Subcutaneous abdominal adipose tissue (tissue), 5 donors: ENCODE measurements at regions not wholly inside any gene's neighbourhood (a gene's known extent, or its start where the extent isn't known, plus 50 kb on each side); places are given as distances from the start of the nearest gene placed in this dataset.

ENCODE experiments used
- H3K27ac ChIP-seq: one replicate; pipeline ENCODE4 v1.7.0; 2013; ENCODE audit warnings: low read depth, mild to moderate bottlenecking, inconsistent platforms, low read length, moderate library complexity
- H3K27me3 ChIP-seq, 5 donors: one replicate each; pipeline ENCODE4 v1.7.0; 2013; ENCODE audit warnings: low read length in 5 of 5, inconsistent platforms in 1 of 5; ENCODE audit not compliant: control insufficient read depth in 5 of 5, insufficient read depth in 4 of 5
- H3K36me3 ChIP-seq, 5 donors: one replicate each; pipeline ENCODE4 v1.7.0; 2013; ENCODE audit warnings: low read length in 5 of 5; ENCODE audit not compliant: control insufficient read depth in 5 of 5, insufficient read depth in 5 of 5
- H3K4me1 ChIP-seq, 5 donors: one replicate each; pipeline ENCODE4 v1.7.0; 2013; ENCODE audit warnings: low read length in 5 of 5, mild to moderate bottlenecking in 3 of 5, moderate library complexity in 1 of 5; ENCODE audit not compliant: control insufficient read depth in 5 of 5, insufficient read depth in 5 of 5
- H3K4me3 ChIP-seq, 5 donors: one replicate each; pipeline ENCODE4 v1.7.0; 2013; ENCODE audit warnings: low read length in 5 of 5, low read depth in 1 of 5
- H3K9ac ChIP-seq, 5 donors: one replicate each; pipeline ENCODE4 v1.7.0; 2013; ENCODE audit warnings: low read length in 5 of 5, mild to moderate bottlenecking in 4 of 5, moderate library complexity in 3 of 5
- H3K9me3 ChIP-seq, 5 donors: one replicate each; pipeline ENCODE4 v1.7.0; 2013; ENCODE audit warnings: low read length in 5 of 5; ENCODE audit not compliant: control insufficient read depth in 5 of 5
- donor health status: healthy.
- donor health status: healthy.
- donor health status: healthy.
- donor health status: healthy.
- donor health status: healthy.

DNA sequence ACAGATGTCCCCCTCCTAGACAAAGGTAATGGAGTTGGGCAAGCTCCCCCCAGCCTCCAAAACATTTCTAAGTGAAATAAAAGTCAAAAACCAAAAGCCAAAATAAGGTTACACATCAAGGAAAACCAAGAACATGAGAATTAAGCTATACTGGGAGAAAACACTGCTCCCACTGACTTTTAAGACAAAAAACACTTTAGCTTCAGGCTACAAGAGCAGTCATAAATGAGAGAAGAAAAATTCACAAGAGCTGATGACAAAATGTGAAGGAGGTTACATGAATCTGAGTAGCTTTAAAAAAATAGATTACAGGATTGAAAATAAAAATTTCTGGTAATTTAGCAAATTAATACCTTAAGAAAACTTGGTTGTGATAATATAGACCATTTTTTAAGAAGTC is 1370.3 kb upstream of the CDH9 start:
- Histone ChIP-seq H3K4me1 (no peaks in the 10 kb centered on the region), H3K4me3 (no peak overlapping the region), H3K27me3 (no peaks in the 10 kb centered on the region), H3K27ac (no peak overlapping the region), H3K36me3 (no peaks in the 10 kb centered on the region), H3K9ac (no peak overlapping the region), H3K9me3 (peaks cover 0 to 4% (median 2%) of the 10 kb centered on the region in 5 donors)

- Histone ChIP-seq H3K36me3 (no peaks in the 10 kb centered on the region), H3K27me3 (no peaks in the 10 kb centered on the region), H3K4me3 (no peak overlapping the region), H3K4me1 (no peaks in the 10 kb centered on the region), H3K9me3 (peaks cover 0 to 4% (median 2%) of the 10 kb centered on the region in 5 donors), H3K27ac (no peak overlapping the region), H3K9ac (no peak overlapping the region)
Measured at GRCh38 chr5:28408186-28408585, 1369.8 kb upstream of the CDH9 start.

- Histone ChIP-seq H3K9ac (no peak overlapping the region), H3K4me3 (no peak overlapping the region)
Measured at GRCh38 chr5:28404363-28405071, 1366.1 kb upstream of the CDH9 start.

DNA sequence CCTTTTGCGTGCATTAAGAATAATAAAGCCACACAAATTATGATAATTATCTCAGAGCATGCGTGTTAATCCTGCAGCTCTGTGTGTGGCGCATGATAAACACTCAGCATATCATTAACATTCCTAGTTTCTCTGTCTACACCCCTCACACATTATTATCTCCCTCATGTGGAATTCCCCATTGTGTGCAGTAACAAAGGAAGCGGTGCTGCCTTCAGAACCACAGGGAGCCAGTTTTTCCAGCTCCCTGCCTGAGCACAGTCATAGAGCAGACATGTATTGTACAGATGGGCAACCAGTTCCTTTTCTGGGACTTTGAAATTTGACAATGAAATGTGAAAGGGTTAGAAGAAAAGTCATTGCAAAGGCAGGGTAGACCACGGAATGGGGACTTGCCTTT is 1365.5 kb upstream of the CDH9 start:
- H3K36me3 ChIP-seq, result no peaks in the 10 kb centered on the region
- no peak overlapping the region for H3K9ac ChIP-seq
- no peaks in the 10 kb centered on the region for H3K27me3 ChIP-seq
- H3K4me3 ChIP-seq, result no peak overlapping the region
- H3K27ac ChIP-seq, result no peak overlapping the region
- no peaks in the 10 kb centered on the region for H3K4me1 ChIP-seq
- H3K9me3 ChIP-seq, result peaks cover 0 to 5% (median 0%) of the 10 kb centered on the region in 5 donors

More at GRCh38 chr5:28404363-28405071, 1366.1 kb upstream of the CDH9 start:
- no peaks in the 10 kb centered on the region for H3K27me3 ChIP-seq
- H3K27ac ChIP-seq, result no peak overlapping the region
- H3K36me3 ChIP-seq, result no peaks in the 10 kb centered on the region
- no peaks in the 10 kb centered on the region for H3K4me1 ChIP-seq
- H3K9me3 ChIP-seq, result peaks cover 0 to 5% (median 0%) of the 10 kb centered on the region in 5 donors

- Histone ChIP-seq H3K4me3 (no peak overlapping the region), H3K27ac (no peak overlapping the region), H3K36me3 (no peaks in the 10 kb centered on the region), H3K27me3 (no peaks in the 10 kb centered on the region), H3K9ac (no peak overlapping the region), H3K9me3 (peaks cover 0 to 5% (median 0%) of the 10 kb centered on the region in 5 donors), H3K4me1 (no peaks in the 10 kb centered on the region)
Measured at GRCh38 chr5:28402590-28403301, 1364.4 kb upstream of the CDH9 start.

DNA sequence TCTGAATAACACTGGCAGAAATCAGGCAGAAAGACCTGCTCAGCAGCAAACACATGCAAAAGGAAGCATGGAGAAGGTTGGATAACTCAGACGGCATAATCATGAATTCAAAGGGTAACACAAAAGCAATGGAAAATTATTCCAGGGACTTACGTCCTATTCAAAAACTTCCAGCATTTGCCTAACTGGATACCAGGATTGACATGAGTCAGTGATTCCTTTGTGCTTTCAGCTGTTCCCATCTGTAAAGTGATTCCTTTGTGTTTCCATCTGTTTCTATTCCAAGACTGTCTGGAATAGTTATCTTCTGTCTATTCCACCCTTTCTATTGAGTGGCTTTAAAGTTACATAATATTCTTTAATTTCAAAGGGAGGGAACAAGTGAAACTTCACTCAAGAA is 1361.7 kb upstream of the CDH9 start:
- no peak overlapping the region for H3K9ac ChIP-seq
- peaks cover 0 to 5% (median 0%) of the 10 kb centered on the region in 5 donors for H3K9me3 ChIP-seq
- H3K4me3 ChIP-seq, result no peak overlapping the region
- no peak overlapping the region for H3K27ac ChIP-seq
- no peaks in the 10 kb centered on the region for H3K4me1 ChIP-seq
- no peaks in the 10 kb centered on the region for H3K36me3 ChIP-seq
- no peaks in the 10 kb centered on the region for H3K27me3 ChIP-seq

- H3K4me3 ChIP-seq, result no peak overlapping the region
- peaks cover 0 to 3% (median 0%) of the 10 kb centered on the region in 5 donors for H3K9me3 ChIP-seq
- no peaks in the 10 kb centered on the region for H3K36me3 ChIP-seq
- H3K4me1 ChIP-seq, result no peaks in the 10 kb centered on the region
- no peak overlapping the region for H3K27ac ChIP-seq
- no peaks in the 10 kb centered on the region for H3K27me3 ChIP-seq
- H3K9ac ChIP-seq, result no peak overlapping the region
Measured at GRCh38 chr5:28399211-28399610, 1360.8 kb upstream of the CDH9 start.

DNA sequence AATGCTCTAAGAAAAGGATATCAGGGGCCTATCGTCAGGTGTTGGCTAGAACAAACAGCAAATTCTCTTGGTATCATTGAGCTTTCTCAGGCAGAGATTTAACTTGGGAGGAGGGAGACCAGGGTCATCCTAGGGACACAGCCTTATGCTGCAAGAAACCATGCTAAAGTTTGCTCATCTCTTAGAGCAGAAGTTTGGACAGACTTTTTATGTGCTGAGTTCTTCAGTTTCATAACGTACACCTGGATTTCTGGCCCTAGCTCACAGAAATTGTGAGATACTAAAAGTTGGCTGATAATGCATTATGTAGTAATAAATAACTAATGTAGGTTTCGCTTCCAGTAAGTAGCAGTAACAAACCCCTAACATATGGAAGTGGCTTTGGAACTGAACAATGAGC is 1359.8 kb upstream of the CDH9 start:
- Histone ChIP-seq H3K4me3 (no peak overlapping the region), H3K4me1 (no peaks in the 10 kb centered on the region), H3K27me3 (no peaks in the 10 kb centered on the region), H3K9me3 (peaks cover 0 to 3% (median 0%) of the 10 kb centered on the region in 5 donors), H3K9ac (no peak overlapping the region), H3K36me3 (no peaks in the 10 kb centered on the region), H3K27ac (no peak overlapping the region)

DNA sequence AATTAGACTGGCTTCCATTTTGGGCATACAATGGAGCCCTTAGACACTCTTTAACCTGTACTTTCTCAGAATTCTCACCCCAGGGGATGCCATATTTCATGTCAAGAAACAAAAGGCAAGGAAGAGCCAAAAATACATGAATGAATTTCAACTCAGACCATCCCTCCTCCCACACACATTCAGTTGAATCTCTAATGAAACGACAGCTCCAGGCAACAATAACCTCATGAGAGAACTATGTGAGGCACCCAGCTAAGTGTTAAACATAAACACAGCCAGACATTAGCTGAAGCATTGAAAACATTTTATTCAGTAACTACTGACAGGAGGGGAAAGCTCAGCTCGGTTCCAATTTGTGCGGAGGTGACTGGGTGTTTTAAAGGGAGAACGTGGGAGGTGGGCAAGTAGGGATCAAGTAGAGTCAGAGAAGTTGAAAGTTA is 1359.1 kb upstream of the CDH9 start:
- H3K4me3 ChIP-seq, result no peak overlapping the region
- H3K27ac ChIP-seq, result no peak overlapping the region
- no peak overlapping the region for H3K9ac ChIP-seq
- no peaks in the 10 kb centered on the region for H3K36me3 ChIP-seq
- H3K9me3 ChIP-seq, result no peaks in the 10 kb centered on the region
- H3K27me3 ChIP-seq, result no peaks in the 10 kb centered on the region
- no peaks in the 10 kb centered on the region for H3K4me1 ChIP-seq

GRCh38 chr5:28391277-28391676 is 1352.9 kb upstream of the CDH9 start:
- Histone ChIP-seq H3K9ac (no peak overlapping the region), H3K27me3 (no peaks in the 10 kb centered on the region), H3K9me3 (no peaks in the 10 kb centered on the region), H3K4me1 (no peaks in the 10 kb centered on the region), H3K36me3 (no peaks in the 10 kb centered on the region), H3K4me3 (no peak overlapping the region), H3K27ac (no peak overlapping the region)
